H9 (cell line): ENCODE measurements at regions not wholly inside any gene's neighbourhood (a gene's known extent, or its start where the extent isn't known, plus 50 kb on each side); places are given as distances from the start of the nearest gene placed in this dataset.

Source experiments
- DNase-seq: peaks from one replicate; pipeline ENCODE4 v3.0.0-alpha.2; 2017
- H2AFZ ChIP-seq: one replicate; pipeline ENCODE4 v1.6.1; 2013; ENCODE audit warnings: mild to moderate bottlenecking, low read length, control low read depth, moderate library complexity
- H2AK5ac ChIP-seq: 2 replicates; pipeline ENCODE4 v1.6.1; 2013; ENCODE audit warnings: low read length, control low read depth, mixed read lengths; ENCODE audit not compliant: insufficient read length
- H2BK120ac ChIP-seq: one replicate; pipeline ENCODE4 v1.6.1; 2013; ENCODE audit warnings: low read depth, mild to moderate bottlenecking, low read length, control low read depth, inconsistent platforms; ENCODE audit not compliant: poor library complexity, severe bottlenecking
- H2BK12ac ChIP-seq: 2 replicates; pipeline ENCODE4 v1.6.1; 2013; ENCODE audit warnings: low read length, control low read depth, mixed read lengths, low read depth; ENCODE audit not compliant: insufficient read length
- H2BK15ac ChIP-seq: 2 replicates; pipeline ENCODE4 v1.6.1; 2013; ENCODE audit warnings: low read depth, low read length, control low read depth
- H2BK20ac ChIP-seq: one replicate; pipeline ENCODE4 v1.6.1; 2013; ENCODE audit warnings: low read depth, mild to moderate bottlenecking, low read length, control low read depth, inconsistent platforms; ENCODE audit not compliant: poor library complexity, severe bottlenecking
- H2BK5ac ChIP-seq: 2 replicates; pipeline ENCODE4 v1.6.1; 2013; ENCODE audit warnings: low read length, control low read depth, mixed read lengths; ENCODE audit not compliant: insufficient read length
- H3K14ac ChIP-seq: 2 replicates; pipeline ENCODE4 v1.6.1; 2013; ENCODE audit warnings: low read length, control low read depth; ENCODE audit not compliant: insufficient read depth
- H3K18ac ChIP-seq: 2 replicates; pipeline ENCODE4 v1.6.1; 2013; ENCODE audit warnings: low read depth, mild to moderate bottlenecking, mixed read lengths, low read length, control low read depth; ENCODE audit not compliant: insufficient read length
- H3K23ac ChIP-seq: 2 replicates; pipeline ENCODE4 v1.6.1; 2013; ENCODE audit warnings: low read length, control low read depth, mixed read lengths, low read depth; ENCODE audit not compliant: insufficient read length
- H3K23me2 ChIP-seq: 2 replicates; pipeline ENCODE4 v1.6.1; 2013; ENCODE audit warnings: low read depth, mild to moderate bottlenecking, mixed read lengths, low read length, control low read depth; ENCODE audit not compliant: insufficient read length, poor library complexity, severe bottlenecking
- H3K27ac ChIP-seq: 2 replicates; pipeline ENCODE4 v1.5.1; 2013; ENCODE audit warnings: low read length, control low read depth, mixed read lengths, low read depth; ENCODE audit not compliant: insufficient read length
- H3K27me3 ChIP-seq: 2 replicates; pipeline ENCODE4 v1.6.1; 2013; ENCODE audit warnings: low read length, control low read depth, inconsistent platforms; ENCODE audit not compliant: insufficient read depth
- H3K4ac ChIP-seq: 2 replicates; pipeline ENCODE4 v1.6.1; 2013; ENCODE audit warnings: low read depth, mild to moderate bottlenecking, control low read depth, inconsistent platforms, low read length, moderate library complexity
- H3K4me1 ChIP-seq: 2 replicates; pipeline ENCODE4 v1.6.1; 2013; ENCODE audit warnings: low read length, control low read depth, inconsistent platforms; ENCODE audit not compliant: insufficient read depth
- H3K4me2 ChIP-seq: 2 replicates; pipeline ENCODE4 v1.6.1; 2013; ENCODE audit warnings: low read length, control low read depth, mixed read lengths; ENCODE audit not compliant: insufficient read length, insufficient read depth
- H3K56ac ChIP-seq: 2 replicates; pipeline ENCODE4 v1.6.1; 2013; ENCODE audit warnings: low read depth, mild to moderate bottlenecking, mixed read lengths, low read length, control low read depth; ENCODE audit not compliant: insufficient read length
- H3K79me1 ChIP-seq: 2 replicates; pipeline ENCODE4 v1.6.1; 2013; ENCODE audit warnings: low read depth, mild to moderate bottlenecking, moderate library complexity, low read length, control low read depth, inconsistent platforms; ENCODE audit not compliant: insufficient read depth, poor library complexity, severe bottlenecking
- H3K79me2 ChIP-seq: 2 replicates; pipeline ENCODE4 v1.6.1; 2013; ENCODE audit warnings: low read length, control low read depth, inconsistent platforms; ENCODE audit not compliant: insufficient read depth
- H3K9ac ChIP-seq: 2 replicates; pipeline ENCODE4 v1.6.1; 2013; ENCODE audit warnings: low read length, control low read depth, mixed read lengths; ENCODE audit not compliant: insufficient read length; ENCODE audit errors: extremely low read depth
- H3K9me3 ChIP-seq: one replicate; pipeline ENCODE4 v1.6.1; 2013; ENCODE audit warnings: low read depth, low read length, inconsistent platforms; ENCODE audit not compliant: control insufficient read depth
- H3T11ph ChIP-seq: one replicate; pipeline ENCODE4 v1.6.1; 2013; ENCODE audit warnings: mild to moderate bottlenecking, low read length, control low read depth, inconsistent platforms
- H4K20me1 ChIP-seq: one replicate; pipeline ENCODE4 v1.6.1; 2013; ENCODE audit not compliant: control insufficient read depth, insufficient read length, insufficient read depth
- H4K5ac ChIP-seq: 2 replicates; pipeline ENCODE4 v1.6.1; 2013; ENCODE audit warnings: low read depth, mild to moderate bottlenecking, mixed read lengths, low read length, control low read depth; ENCODE audit not compliant: insufficient read length
- H4K8ac ChIP-seq: replicated peaks from 2 replicates; pipeline ENCODE4 v1.6.1; 2013; ENCODE audit warnings: low read length, control low read depth, mixed read lengths, low read depth; ENCODE audit not compliant: insufficient read length
- H4K91ac ChIP-seq: 2 replicates; pipeline ENCODE4 v1.6.1; 2013; ENCODE audit warnings: low read depth, mild to moderate bottlenecking, moderate library complexity, mixed read lengths, low read length, control low read depth; ENCODE audit not compliant: insufficient read length
- H3K27ac Mint-ChIP-seq, 3 experiments: 2 replicates in 2 of 3; 3 replicates in 1 of 3; pipeline ENCODE4 v1.8.0; 2020 to 2021; ENCODE audit warnings: mixed read lengths in 3 of 3, mild to moderate bottlenecking in 1 of 3, moderate library complexity in 1 of 3
- H3K27me3 Mint-ChIP-seq: 2 replicates; pipeline ENCODE4 v1.8.0; 2021; ENCODE audit warnings: low read depth, mild to moderate bottlenecking, moderate library complexity, mixed read lengths
- H3K36me3 Mint-ChIP-seq, 3 experiments: 2 replicates in 2 of 3; 3 replicates in 1 of 3; pipeline ENCODE4 v1.8.0; 2020 to 2021; ENCODE audit warnings: low read depth in 3 of 3, mixed read lengths in 3 of 3; ENCODE audit not compliant: insufficient read depth in 1 of 3
- H3K4me1 Mint-ChIP-seq, 2 experiments: 2 replicates each; pipeline ENCODE4 v1.8.0; 2020; ENCODE audit warnings: mixed read lengths in 2 of 2
- H3K4me3 Mint-ChIP-seq, 2 experiments: 2 replicates in 1 of 2; 3 replicates in 1 of 2; pipeline ENCODE4 v1.8.0; 2020 to 2021; ENCODE audit warnings: mild to moderate bottlenecking in 2 of 2, mixed read lengths in 2 of 2, moderate library complexity in 1 of 2
- H3K9me3 Mint-ChIP-seq, 2 experiments: 2 replicates in 1 of 2; 3 replicates in 1 of 2; pipeline ENCODE4 v1.8.0; 2020; ENCODE audit warnings: mild to moderate bottlenecking in 2 of 2, mixed read lengths in 2 of 2, moderate library complexity in 1 of 2
- WGBS: extraction: QIAGEN DNeasy Blood & Tissue Kit; methylation state at CpG from one replicate; pipeline ENCODE4 v1.1.7; 2013; ENCODE audit warnings: missing lambda C conversion rate, low lambda C conversion rate, mixed read lengths; ENCODE audit not compliant: insufficient read length; ENCODE audit errors: extremely low coverage; 5-methylcytosine and 5-hydroxymethylcytosine counted together
- TF ChIP-seq, protein P1 (sequence below): fragments of 200-600 bp; sonication (generic); conservative IDR thresholded peaks from 3 replicates; pipeline ENCODE4 v1.8.0; 2021; ENCODE audit warnings: antibody characterized with exemption, mild to moderate bottlenecking

DNA sequence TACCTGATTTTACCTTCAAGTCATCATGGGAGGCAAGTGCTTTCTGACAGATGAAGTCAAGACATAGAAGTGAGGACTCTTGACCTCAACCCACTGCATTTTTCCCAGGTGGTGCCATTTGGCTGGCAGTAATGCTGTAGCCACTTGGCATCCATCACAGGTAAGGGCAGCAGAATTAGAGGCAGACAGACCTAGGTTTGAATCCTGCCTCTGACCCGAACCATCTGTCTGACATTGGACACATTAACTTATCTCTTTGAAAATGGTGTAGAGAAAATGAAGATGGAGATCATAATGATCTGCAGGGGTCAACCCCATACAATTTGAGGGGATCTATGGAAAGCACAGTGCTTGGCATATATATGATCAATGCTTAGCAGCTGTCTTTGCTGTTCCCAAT, 505.5 kb downstream of the NPIPA7 start:
- no peak for DNase-seq
- Histone ChIP-seq H4K91ac (no peak overlapping the region), H3K27me3 (no peaks in the 10 kb centered on the region), H3K14ac (no peak overlapping the region), H2BK5ac (no peak overlapping the region), H3T11ph (no peak overlapping the region), H2AFZ (no peak overlapping the region), H2BK15ac (no peak overlapping the region), H3K9ac (no peak overlapping the region), H3K27ac (no peak overlapping the region), H4K5ac (no peak overlapping the region), H3K4me1 (no peaks in the 10 kb centered on the region), H2AK5ac (no peak overlapping the region), H3K23ac (no peak overlapping the region), H3K56ac (no peak overlapping the region), H3K23me2 (no peaks in the 10 kb centered on the region), H3K79me2 (no peaks in the 10 kb centered on the region), H2BK12ac (no peak overlapping the region), H2BK20ac (no peak overlapping the region), H3K79me1 (no peaks in the 10 kb centered on the region), H4K20me1 (no peaks in the 10 kb centered on the region), H3K4me2 (no peak overlapping the region), H4K8ac (no peak overlapping the region), H2BK120ac (no peak overlapping the region), H3K4ac (no peak overlapping the region), H3K18ac (no peak overlapping the region), H3K9me3 (no peaks in the 10 kb centered on the region)
- Mint-ChIP-seq H3K4me1 (peaks cover 16 to 24% of the 10 kb centered on the region in 2 experiments), H3K27me3 (no peaks in the 10 kb centered on the region; the same call in 1 of the 2 replicates), H3K36me3 (no peaks in the 10 kb centered on the region), H3K9me3 (no peaks in the 10 kb centered on the region), H3K27ac (no peak overlapping the region), H3K4me3 (no peak overlapping the region)
- TF ChIP-seq, protein P1, sequence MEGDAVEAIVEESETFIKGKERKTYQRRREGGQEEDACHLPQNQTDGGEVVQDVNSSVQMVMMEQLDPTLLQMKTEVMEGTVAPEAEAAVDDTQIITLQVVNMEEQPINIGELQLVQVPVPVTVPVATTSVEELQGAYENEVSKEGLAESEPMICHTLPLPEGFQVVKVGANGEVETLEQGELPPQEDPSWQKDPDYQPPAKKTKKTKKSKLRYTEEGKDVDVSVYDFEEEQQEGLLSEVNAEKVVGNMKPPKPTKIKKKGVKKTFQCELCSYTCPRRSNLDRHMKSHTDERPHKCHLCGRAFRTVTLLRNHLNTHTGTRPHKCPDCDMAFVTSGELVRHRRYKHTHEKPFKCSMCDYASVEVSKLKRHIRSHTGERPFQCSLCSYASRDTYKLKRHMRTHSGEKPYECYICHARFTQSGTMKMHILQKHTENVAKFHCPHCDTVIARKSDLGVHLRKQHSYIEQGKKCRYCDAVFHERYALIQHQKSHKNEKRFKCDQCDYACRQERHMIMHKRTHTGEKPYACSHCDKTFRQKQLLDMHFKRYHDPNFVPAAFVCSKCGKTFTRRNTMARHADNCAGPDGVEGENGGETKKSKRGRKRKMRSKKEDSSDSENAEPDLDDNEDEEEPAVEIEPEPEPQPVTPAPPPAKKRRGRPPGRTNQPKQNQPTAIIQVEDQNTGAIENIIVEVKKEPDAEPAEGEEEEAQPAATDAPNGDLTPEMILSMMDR = no peak
- no CpG with 5 or more reads among the region's 1 CpG for WGBS
